Duodenal mucosa (tissue), 2 donors: ENCODE measurements at regions not wholly inside any gene's neighbourhood (a gene's known extent, or its start where the extent isn't known, plus 50 kb on each side); places are given as distances from the start of the nearest gene placed in this dataset.
"Not testable (repeated sequence)": the region's sequence is repeated elsewhere in the genome, so short reads cannot be mapped to it uniquely, and the experiment has no call there.

Experiments
- H3K27ac ChIP-seq: one replicate; pipeline ENCODE4 v1.7.0; 2013; ENCODE audit warnings: low read depth, low read length
- H3K27me3 ChIP-seq, 2 donors: one replicate each; pipeline ENCODE4 v1.7.0; 2013; ENCODE audit warnings: low read length in 2 of 2, control low read depth in 1 of 2; ENCODE audit not compliant: insufficient read depth in 2 of 2, control insufficient read depth in 1 of 2
- H3K36me3 ChIP-seq, 2 donors: one replicate each; pipeline ENCODE4 v1.7.0; 2013; ENCODE audit warnings: low read length in 2 of 2, control low read depth in 1 of 2; ENCODE audit not compliant: insufficient read depth in 2 of 2, control insufficient read depth in 1 of 2
- H3K4me1 ChIP-seq, 2 donors: one replicate each; pipeline ENCODE4 v1.7.0; 2013; ENCODE audit warnings: low read length in 2 of 2, control low read depth in 1 of 2; ENCODE audit not compliant: insufficient read depth in 2 of 2, control insufficient read depth in 1 of 2
- H3K4me3 ChIP-seq, 2 donors: one replicate each; pipeline ENCODE4 v1.7.0; 2013; ENCODE audit warnings: low read length in 2 of 2, low read depth in 1 of 2
- H3K9ac ChIP-seq, 2 donors: one replicate each; pipeline ENCODE4 v1.7.0; 2013; ENCODE audit warnings: low read length in 2 of 2, low read depth in 1 of 2
- H3K9me3 ChIP-seq, 2 donors: one replicate each; pipeline ENCODE4 v1.7.0; 2013; ENCODE audit warnings: low read length in 2 of 2, control low read depth in 1 of 2; ENCODE audit not compliant: control insufficient read depth in 1 of 2

DNA sequence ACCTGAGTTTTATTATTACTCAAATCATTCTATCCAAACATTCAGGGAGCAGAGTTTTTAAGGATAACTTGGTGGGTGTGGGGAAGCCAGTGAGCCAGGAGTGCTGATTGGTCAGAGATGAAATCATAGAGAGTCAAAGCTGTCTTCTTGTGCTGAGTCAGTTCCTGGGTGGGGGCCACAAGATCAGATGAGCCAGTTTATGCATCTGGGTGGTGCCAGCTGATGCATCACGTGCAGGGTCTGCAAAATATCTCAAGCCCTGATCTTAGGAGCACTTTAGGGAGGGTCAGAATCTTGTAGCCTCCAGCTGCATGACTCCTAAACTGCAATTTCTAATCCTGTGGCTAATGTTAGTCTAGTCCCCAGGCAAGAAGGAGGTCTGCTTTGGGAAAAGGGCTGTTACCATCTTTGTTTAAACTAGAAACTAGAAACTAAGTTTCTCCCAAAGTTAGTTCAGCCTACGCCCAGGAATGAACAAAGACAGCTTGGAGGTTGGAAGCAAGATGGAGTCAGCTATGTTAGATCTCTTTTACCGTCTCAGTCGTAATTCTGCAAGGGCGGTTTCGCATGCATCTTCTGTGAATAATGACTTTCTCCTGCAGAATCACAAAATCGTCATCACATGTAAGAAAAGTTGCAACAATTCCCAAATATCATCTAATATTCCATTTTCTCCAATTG lies 97.5 kb downstream of the ZNF664 start:
- not testable (repeated sequence) for H3K4me3 ChIP-seq, H3K4me1 ChIP-seq, H3K27me3 ChIP-seq, H3K27ac ChIP-seq, H3K9me3 ChIP-seq, H3K36me3 ChIP-seq, H3K9ac ChIP-seq

GRCh38 chr12:124071075-124071443 lies 98.0 kb downstream of the ZNF664 start:
- H3K9ac ChIP-seq = no peak overlapping the region
- no peak overlapping the region for H3K27ac ChIP-seq
- peaks cover 0 to 4% of the 10 kb centered on the region in 2 donors for H3K4me1 ChIP-seq
- no peaks in the 10 kb centered on the region for H3K27me3 ChIP-seq
- H3K36me3 ChIP-seq = no peaks in the 10 kb centered on the region
- H3K9me3 ChIP-seq = peaks cover 5 to 8% of the 10 kb centered on the region in 2 donors
- no peak overlapping the region for H3K4me3 ChIP-seq

GRCh38 chr12:124073356-124074035 lies 100.5 kb downstream of the ZNF664 start:
- Histone ChIP-seq H3K4me1 (peaks cover 0 to 4% of the 10 kb centered on the region in 2 donors), H3K27ac (no peak overlapping the region), H3K27me3 (no peaks in the 10 kb centered on the region), H3K36me3 (no peaks in the 10 kb centered on the region), H3K9ac (no peak overlapping the region), H3K9me3 (no peaks in the 10 kb centered on the region), H3K4me3 (no peak overlapping the region)

- Histone ChIP-seq H3K4me3 (no peak overlapping the region), H3K27ac (no peak overlapping the region), H3K27me3 (no peaks in the 10 kb centered on the region), H3K36me3 (no peaks in the 10 kb centered on the region), H3K4me1 (peaks cover 0 to 4% of the 10 kb centered on the region in 2 donors), H3K9ac (no peak overlapping the region), H3K9me3 (no peaks in the 10 kb centered on the region)
Observed at GRCh38 chr12:124075841-124076240, 102.8 kb downstream of the ZNF664 start.

DNA sequence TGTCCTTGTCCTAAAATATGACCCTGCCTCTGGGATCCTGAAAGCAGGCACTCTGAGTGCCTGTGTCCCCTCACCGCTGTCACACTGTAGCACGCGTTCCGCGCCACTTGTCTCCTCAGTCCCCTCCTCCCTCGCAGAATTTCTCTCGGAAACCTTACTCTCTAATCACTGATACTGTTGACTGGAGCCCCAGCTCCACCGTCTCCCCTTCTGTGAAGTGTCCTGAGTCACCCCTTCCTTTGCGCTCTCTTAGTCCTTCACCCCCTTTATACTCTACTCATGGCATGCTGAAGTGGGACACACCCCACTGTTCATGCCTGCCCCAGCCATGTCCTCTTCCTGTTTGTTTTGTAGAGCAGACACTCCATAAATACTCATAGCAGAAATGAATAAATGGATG lies 104.7 kb downstream of the ZNF664 start:
- H3K4me1 ChIP-seq = peaks cover 0 to 4% of the 10 kb centered on the region in 2 donors
- no peaks in the 10 kb centered on the region for H3K27me3 ChIP-seq
- no peak overlapping the region for H3K9ac ChIP-seq
- no peaks in the 10 kb centered on the region for H3K9me3 ChIP-seq
- H3K4me3 ChIP-seq = no peak overlapping the region
- no peak overlapping the region for H3K27ac ChIP-seq
- no peaks in the 10 kb centered on the region for H3K36me3 ChIP-seq

DNA sequence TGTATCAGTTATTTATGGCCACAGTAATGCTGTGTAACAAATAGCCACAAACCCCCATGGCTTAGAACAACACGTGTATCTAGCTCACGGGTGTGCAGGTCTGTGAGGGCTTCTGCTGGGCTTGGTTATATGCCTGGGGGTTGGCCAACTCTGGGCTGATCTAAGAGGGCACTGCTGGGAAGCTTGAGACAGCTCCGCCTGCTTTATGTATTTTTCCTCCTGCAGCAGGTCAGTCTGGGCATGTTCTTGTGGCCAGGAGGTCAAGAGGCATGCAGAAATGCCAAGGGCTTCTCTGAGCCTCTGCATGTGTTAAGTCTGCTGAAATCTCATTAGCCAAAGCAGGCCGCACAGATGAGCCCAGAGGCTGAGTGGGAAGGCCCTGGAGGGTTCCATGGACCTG lies 105.8 kb downstream of the ZNF664 start:
- Histone ChIP-seq H3K27me3 (no peaks in the 10 kb centered on the region), H3K4me1 (peaks cover 0 to 4% of the 10 kb centered on the region in 2 donors)

GRCh38 chr12:124080649-124081048 lies 107.6 kb downstream of the ZNF664 start:
- H3K9ac ChIP-seq = no peak overlapping the region
- no peaks in the 10 kb centered on the region for H3K36me3 ChIP-seq
- H3K4me1 ChIP-seq = no peaks in the 10 kb centered on the region
- no peaks in the 10 kb centered on the region for H3K9me3 ChIP-seq
- H3K27me3 ChIP-seq = no peaks in the 10 kb centered on the region
- no peak overlapping the region for H3K27ac ChIP-seq
- H3K4me3 ChIP-seq = no peak overlapping the region

More for the DNA sequence above, 105.8 kb downstream of the ZNF664 start:
- Histone ChIP-seq H3K9me3 (no peaks in the 10 kb centered on the region), H3K9ac (no peak overlapping the region), H3K36me3 (no peaks in the 10 kb centered on the region), H3K4me3 (no peak overlapping the region), H3K27ac (no peak overlapping the region)

GRCh38 chr12:124082012-124082411 lies 109.0 kb downstream of the ZNF664 start:
- Histone ChIP-seq H3K36me3 (no peaks in the 10 kb centered on the region), H3K4me1 (no peaks in the 10 kb centered on the region), H3K4me3 (no peak overlapping the region), H3K9me3 (no peaks in the 10 kb centered on the region), H3K9ac (no peak overlapping the region), H3K27me3 (no peaks in the 10 kb centered on the region), H3K27ac (no peak overlapping the region)

DNA sequence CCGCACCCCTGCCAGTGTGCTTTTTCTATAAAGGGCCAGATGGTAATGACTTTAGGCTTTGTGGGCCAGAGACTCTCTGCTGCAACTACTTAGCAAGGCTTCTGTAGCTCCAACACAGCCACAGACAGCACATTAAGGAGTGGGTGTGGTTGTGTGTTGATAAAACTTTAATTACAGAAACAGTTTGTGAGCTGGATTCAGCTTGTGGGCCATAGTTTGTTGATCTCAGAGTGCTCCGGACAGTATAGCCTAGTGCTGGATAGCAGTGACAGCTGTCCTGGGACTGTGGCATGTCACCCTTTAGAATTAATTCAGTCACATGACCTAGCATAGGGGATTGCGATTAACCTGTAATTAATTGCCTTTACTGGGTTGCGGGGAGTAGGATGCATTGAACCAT lies 109.7 kb downstream of the ZNF664 start:
- Histone ChIP-seq H3K4me3 (no peak overlapping the region), H3K9ac (no peak overlapping the region), H3K36me3 (no peaks in the 10 kb centered on the region), H3K27me3 (no peaks in the 10 kb centered on the region), H3K27ac (no peak overlapping the region), H3K9me3 (no peaks in the 10 kb centered on the region), H3K4me1 (no peaks in the 10 kb centered on the region)

DNA sequence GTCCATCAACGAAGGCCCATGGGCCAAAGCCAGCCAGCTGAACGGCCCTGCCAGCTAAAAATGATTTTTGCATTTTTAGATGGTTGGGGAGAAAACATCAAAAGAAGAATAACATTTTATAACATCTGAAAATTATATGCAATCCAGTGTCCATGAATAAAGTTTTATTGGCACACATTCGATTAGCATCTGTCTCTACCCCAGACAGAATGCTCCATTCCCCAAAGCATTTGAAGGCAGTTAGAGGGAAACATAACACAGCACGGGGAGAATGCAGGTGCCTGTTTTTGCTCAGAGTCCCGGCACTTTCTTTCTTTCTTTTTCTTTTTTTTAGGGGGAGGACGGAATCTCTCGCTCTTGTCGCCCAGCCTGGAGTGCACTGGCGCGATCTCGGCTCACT lies 110.7 kb downstream of the ZNF664 start:
- no peaks in the 10 kb centered on the region for H3K4me1 ChIP-seq
- no peak overlapping the region for H3K4me3 ChIP-seq
- no peaks in the 10 kb centered on the region for H3K36me3 ChIP-seq
- H3K9ac ChIP-seq = no peak overlapping the region
- no peaks in the 10 kb centered on the region for H3K27me3 ChIP-seq
- H3K27ac ChIP-seq = no peak overlapping the region
- H3K9me3 ChIP-seq = no peaks in the 10 kb centered on the region
